H1 (cell line): ENCODE measurements at regions not wholly inside any gene's neighbourhood (a gene's known extent, or its start where the extent isn't known, plus 50 kb on each side); places are given as distances from the start of the nearest gene placed in this dataset.

Source experiments
- CTCF ChIP-seq, 3 experiments: IDR thresholded peaks; 1 replicate in 2 of 3; 2 replicates in 1 of 3; pipeline versions ENCODE4 v1.5.1 to v1.6.1; 2011; ENCODE audit warnings: low read length in 3 of 3, mild to moderate bottlenecking in 3 of 3, inconsistent platforms in 2 of 3, low read depth in 1 of 3, moderate library complexity in 1 of 3; ENCODE audit not compliant: insufficient read depth in 1 of 3; ENCODE audit errors: control extremely low read depth in 1 of 3
- KDM1A ChIP-seq: fragments of 200-600, 300-600 bp; sonication (generic); IDR thresholded peaks from 2 replicates; pipeline ENCODE4 v1.7.1; 2016; ENCODE audit warnings: mild to moderate bottlenecking, low read length, borderline replicate concordance
- KDM5A ChIP-seq: fragments of 200-600 bp; IDR thresholded peaks from 2 replicates; pipeline ENCODE4 v1.7.1; 2012; ENCODE audit warnings: mild to moderate bottlenecking, low read length, inconsistent platforms, mixed read lengths
- RAD21 ChIP-seq, 2 experiments: IDR thresholded peaks in 1 of 2; conservative IDR thresholded peaks in 1 of 2; 2 replicates each; pipeline ENCODE4 v1.6.1; 2011; ENCODE audit warnings: low read depth in 2 of 2, low read length in 2 of 2, improper control_type of control experiment in 1 of 2, inconsistent platforms in 1 of 2, mild to moderate bottlenecking in 1 of 2, moderate library complexity in 1 of 2
- RXRA ChIP-seq: IDR thresholded peaks from 2 replicates; pipeline ENCODE4 v1.6.1; 2011; ENCODE audit warnings: low read depth, mild to moderate bottlenecking, low read length, moderate library complexity; ENCODE audit not compliant: insufficient read depth
- SP1 ChIP-seq: IDR thresholded peaks from 2 replicates; pipeline ENCODE4 v1.6.1; 2011; ENCODE audit warnings: low read depth, low read length
- TCF12 ChIP-seq: IDR thresholded peaks from 2 replicates; pipeline ENCODE4 v1.6.1; 2011; ENCODE audit warnings: low read depth, mild to moderate bottlenecking, low read length

- TF ChIP-seq CTCF (IDR thresholded peaks at IDR 0.05; ENCODE audit: control extremely low read depth in 1 of 3, insufficient read depth in 1 of 3, low read depth in 1 of 3, low read length in 3 of 3) = no peak
- TF ChIP-seq TCF12 = no peak
- TF ChIP-seq KDM5A = no peak
- no peak for TF ChIP-seq RXRA
- no peak for TF ChIP-seq RAD21 (IDR thresholded peaks at IDR 0.05 in 1 of 2, conservative IDR thresholded peaks at IDR 0.05 in 1 of 2; ENCODE audit: low read depth in 2 of 2, low read length in 2 of 2)
- TF ChIP-seq SP1 = no peak
- no peak for TF ChIP-seq KDM1A
Observed at GRCh38 chr3:110261141-110261540, 810.5 kb upstream of the NECTIN3 start (continued).
